Esophagus (tissue), 2 donors: ENCODE measurements at regions not wholly inside any gene's neighbourhood (a gene's known extent, or its start where the extent isn't known, plus 50 kb on each side); places are given as distances from the start of the nearest gene placed in this dataset.

ENCODE experiments used
- H3K27ac ChIP-seq, 2 donors: one replicate each; pipeline ENCODE4 v1.5.1; 2013; ENCODE audit warnings: low read depth in 2 of 2, mild to moderate bottlenecking in 2 of 2, inconsistent platforms in 1 of 2, low read length in 1 of 2, moderate library complexity in 1 of 2
- H3K27me3 ChIP-seq, 2 donors: one replicate each; pipeline ENCODE4 v1.6.1; 2013; ENCODE audit warnings: low read length in 2 of 2, control low read depth in 1 of 2, mild to moderate bottlenecking in 1 of 2; ENCODE audit not compliant: insufficient read depth in 2 of 2, control insufficient read depth in 1 of 2
- H3K36me3 ChIP-seq, 2 donors: one replicate each; pipeline ENCODE4 v1.6.1; 2013; ENCODE audit warnings: low read length in 1 of 2; ENCODE audit not compliant: control insufficient read depth in 2 of 2, insufficient read depth in 2 of 2
- H3K4me1 ChIP-seq, 2 donors: one replicate each; pipeline ENCODE4 v1.6.1; 2013; ENCODE audit warnings: low read length in 1 of 2; ENCODE audit not compliant: control insufficient read depth in 2 of 2, insufficient read depth in 2 of 2
- H3K4me3 ChIP-seq, 2 donors: one replicate each; pipeline ENCODE4 v1.5.1; 2013; ENCODE audit warnings: low read length in 2 of 2, mild to moderate bottlenecking in 2 of 2, low read depth in 1 of 2, moderate library complexity in 1 of 2
- H3K9me3 ChIP-seq, 2 donors: one replicate each; pipeline ENCODE4 v1.6.1; 2013; ENCODE audit warnings: mild to moderate bottlenecking in 2 of 2, low read depth in 1 of 2, low read length in 1 of 2, moderate library complexity in 1 of 2; ENCODE audit not compliant: control insufficient read depth in 2 of 2, insufficient read depth in 1 of 2
- WGBS, 2 donors: extraction: QIAGEN DNeasy Blood & Tissue Kit; methylation state at CpG; one replicate each; pipeline ENCODE4 v1.1.7; 2013; 5-methylcytosine and 5-hydroxymethylcytosine counted together
- donor health status: healthy with polysubstance abuse.
- donor health status: Bipolar disorder and iron deficiency.

DNA sequence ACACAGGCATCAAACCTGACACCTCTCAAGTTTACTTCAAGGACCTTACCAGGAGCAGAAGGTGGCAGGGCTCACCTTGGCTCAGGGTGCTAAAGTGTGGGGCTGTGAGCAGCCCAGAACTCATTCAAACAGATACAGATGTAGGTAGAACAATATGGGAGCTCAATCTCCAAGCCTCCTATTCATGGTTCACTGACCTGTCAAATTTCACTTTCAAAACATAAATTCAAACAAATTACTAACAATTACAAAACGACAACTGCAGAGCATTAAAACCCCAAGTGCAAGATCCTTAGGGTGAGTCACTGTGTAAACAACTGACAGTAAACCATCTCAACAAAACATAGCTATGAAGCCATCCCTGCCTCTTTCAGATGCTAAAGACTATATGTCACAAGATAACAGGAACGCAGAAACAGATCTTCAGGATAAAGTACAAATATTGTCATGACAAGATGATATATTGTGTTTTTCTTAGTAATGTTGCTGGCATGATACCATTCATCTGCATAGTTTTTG lies 303.5 kb upstream of the ANO3 start:
- Histone ChIP-seq H3K4me3 (no peak overlapping the region), H3K36me3 (no peaks in the 10 kb centered on the region), H3K27me3 (no peaks in the 10 kb centered on the region), H3K4me1 (no peaks in the 10 kb centered on the region), H3K9me3 (no peaks in the 10 kb centered on the region), H3K27ac (no peak overlapping the region)
- WGBS, 2 donors: 35 to 39% methylated on average over 2 of the region's 2 CpGs

DNA sequence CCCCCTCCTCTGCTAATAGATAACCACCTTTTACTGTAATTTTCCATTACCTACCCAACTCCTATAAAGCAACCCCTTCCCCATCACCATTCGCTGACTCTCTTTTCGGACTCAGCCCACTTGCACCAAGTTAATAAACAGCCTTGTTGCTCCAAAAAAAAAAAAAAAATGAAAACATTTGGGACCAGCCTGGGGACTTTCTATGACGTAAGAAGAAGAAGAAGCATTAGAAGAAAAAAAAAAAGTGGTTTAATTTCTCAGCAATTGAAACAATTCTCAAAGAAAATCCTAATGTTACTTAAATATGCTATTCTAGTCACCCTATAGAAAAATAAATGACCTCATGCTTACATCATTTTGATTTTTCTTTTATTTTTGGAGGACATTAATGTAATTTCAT lies 301.5 kb upstream of the ANO3 start:
- Histone ChIP-seq H3K9me3 (no peaks in the 10 kb centered on the region), H3K4me3 (no peak overlapping the region), H3K27ac (no peak overlapping the region), H3K36me3 (no peaks in the 10 kb centered on the region), H3K4me1 (no peaks in the 10 kb centered on the region), H3K27me3 (no peaks in the 10 kb centered on the region)
- WGBS, 2 donors: 81 to 82% methylated on average over 3 of the region's 3 CpGs

DNA sequence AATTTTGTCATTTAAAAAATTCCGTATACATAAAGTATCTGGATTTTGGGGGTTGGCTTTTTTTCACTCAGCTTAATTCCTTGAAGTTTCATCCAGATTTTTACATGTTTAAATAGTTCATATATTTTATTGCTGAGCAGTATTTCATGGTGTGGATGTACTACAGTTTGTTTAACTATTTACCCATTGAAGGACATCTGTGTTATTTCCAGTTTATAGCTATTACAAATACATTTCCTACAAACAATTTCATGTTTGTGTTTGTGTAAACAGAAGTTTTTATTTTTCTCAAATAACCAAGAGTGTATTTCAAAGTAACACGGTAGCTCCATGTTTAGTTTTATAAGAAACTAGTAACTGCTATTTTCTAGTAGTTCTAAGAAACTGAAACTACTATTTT lies 299.7 kb upstream of the ANO3 start:
- Histone ChIP-seq H3K4me1 (no peaks in the 10 kb centered on the region), H3K9me3 (no peaks in the 10 kb centered on the region), H3K27ac (no peak overlapping the region), H3K4me3 (no peak overlapping the region), H3K36me3 (no peaks in the 10 kb centered on the region), H3K27me3 (no peaks in the 10 kb centered on the region)
- 40 to 41% methylated on average over 2 of the region's 2 CpGs for WGBS, 2 donors

DNA sequence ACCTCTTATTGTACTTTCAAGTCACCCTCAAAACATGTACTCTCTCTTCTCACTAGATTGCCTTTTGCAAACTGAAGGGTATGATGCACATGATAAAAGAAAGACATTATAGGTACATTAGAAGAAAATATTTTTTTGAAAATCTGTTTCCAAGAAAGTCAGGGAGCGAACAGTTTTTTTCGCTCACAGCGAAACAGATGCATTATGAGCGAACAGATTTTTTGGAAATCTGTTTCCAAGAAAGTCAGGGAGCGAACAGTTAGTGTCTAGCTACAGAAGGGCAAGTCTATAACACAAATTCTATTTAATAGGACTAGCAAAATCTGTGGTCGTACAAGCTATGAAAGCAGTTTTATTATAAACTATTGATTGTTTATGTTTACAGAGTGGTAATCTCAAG lies 296.2 kb upstream of the ANO3 start:
- Histone ChIP-seq H3K36me3 (no peaks in the 10 kb centered on the region), H3K27ac (no peak overlapping the region), H3K27me3 (no peaks in the 10 kb centered on the region), H3K9me3 (no peaks in the 10 kb centered on the region), H3K4me3 (no peak overlapping the region), H3K4me1 (no peaks in the 10 kb centered on the region)
- 75 to 78% methylated on average over 6 of the region's 6 CpGs for WGBS, 2 donors

DNA sequence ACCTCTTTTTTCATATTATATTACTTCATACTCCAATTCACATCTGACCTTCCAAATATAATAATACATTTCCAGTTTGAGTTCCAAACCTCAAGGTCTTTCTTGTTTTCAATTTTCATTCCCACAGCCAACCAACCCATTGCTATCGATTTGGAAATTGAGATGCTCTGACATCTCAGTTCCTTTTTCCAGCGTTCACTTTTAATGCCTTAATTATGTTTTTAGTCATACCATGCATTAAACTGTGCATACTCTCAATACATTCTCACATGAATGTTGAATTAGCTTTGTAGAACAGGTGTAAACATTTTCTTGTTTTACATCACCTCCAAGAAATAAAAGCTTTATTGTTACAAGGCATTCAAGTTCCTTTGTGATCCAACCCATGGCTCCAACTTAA lies 294.2 kb upstream of the ANO3 start:
- 86% methylated on average over 2 of the region's 2 CpGs for WGBS, 2 donors
- Histone ChIP-seq H3K27ac (no peak overlapping the region), H3K4me1 (no peaks in the 10 kb centered on the region), H3K4me3 (no peak overlapping the region), H3K27me3 (no peaks in the 10 kb centered on the region), H3K9me3 (no peaks in the 10 kb centered on the region), H3K36me3 (no peaks in the 10 kb centered on the region)

GRCh38 chr11:26040339-26040738 lies 291.6 kb upstream of the ANO3 start:
- WGBS, 2 donors: 64% methylated on average over 3 of the region's 3 CpGs
- no peaks in the 10 kb centered on the region for H3K27me3 ChIP-seq
- no peak overlapping the region for H3K4me3 ChIP-seq
- no peaks in the 10 kb centered on the region for H3K9me3 ChIP-seq
- H3K27ac ChIP-seq: no peak overlapping the region
- H3K4me1 ChIP-seq: no peaks in the 10 kb centered on the region
- no peaks in the 10 kb centered on the region for H3K36me3 ChIP-seq

GRCh38 chr11:26042113-26042512 lies 289.8 kb upstream of the ANO3 start:
- H3K36me3 ChIP-seq: no peaks in the 10 kb centered on the region
- WGBS, 2 donors: 75 to 84% methylated on average over 7 of the region's 7 CpGs

DNA sequence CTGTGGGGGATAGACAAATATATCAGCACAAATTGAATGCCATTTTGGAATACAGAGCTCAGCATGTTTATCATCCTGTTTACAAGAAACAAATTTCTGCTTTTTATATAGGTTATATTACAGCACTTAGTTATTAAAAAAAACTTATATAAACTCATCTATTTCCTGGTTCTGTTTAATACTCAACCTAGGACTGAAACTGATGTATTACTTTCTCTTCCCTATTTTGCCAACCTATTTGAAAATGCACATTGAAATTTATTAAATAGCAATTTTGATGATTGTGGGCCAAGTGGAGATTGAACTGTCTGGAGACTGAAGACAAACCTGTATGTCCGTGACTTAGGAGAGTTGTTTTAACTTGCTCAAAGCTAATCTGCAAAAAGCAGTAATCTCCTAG lies 288.3 kb upstream of the ANO3 start:
- WGBS, 2 donors: 55 to 65% methylated on average over 1 of the region's 1 CpG
- Histone ChIP-seq H3K9me3 (no peaks in the 10 kb centered on the region), H3K4me3 (no peak overlapping the region), H3K36me3 (no peaks in the 10 kb centered on the region), H3K4me1 (no peaks in the 10 kb centered on the region), H3K27me3 (no peaks in the 10 kb centered on the region), H3K27ac (no peak overlapping the region)

More at GRCh38 chr11:26042113-26042512, 289.8 kb upstream of the ANO3 start:
- H3K9me3 ChIP-seq: no peaks in the 10 kb centered on the region
- no peaks in the 10 kb centered on the region for H3K4me1 ChIP-seq
- no peak overlapping the region for H3K27ac ChIP-seq
- H3K27me3 ChIP-seq: no peaks in the 10 kb centered on the region
- no peak overlapping the region for H3K4me3 ChIP-seq

DNA sequence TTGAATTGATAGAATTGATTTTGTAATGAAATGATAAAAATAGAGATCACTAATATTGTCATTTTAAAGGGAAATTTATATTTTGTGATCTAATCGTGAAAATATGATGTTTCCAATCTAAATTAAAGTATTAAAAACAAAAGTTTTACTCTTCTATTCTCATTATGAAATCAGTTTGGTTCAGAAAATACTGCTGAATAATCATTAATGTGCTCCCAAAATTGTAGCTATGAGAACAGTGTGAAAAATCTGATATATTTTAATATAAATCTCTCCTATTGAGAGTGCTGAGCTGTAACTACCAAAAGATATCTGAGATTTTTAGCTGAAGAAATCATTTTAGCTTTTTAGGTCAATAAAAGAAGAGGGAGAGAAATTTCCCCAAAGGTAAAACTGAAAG lies 287.5 kb upstream of the ANO3 start:
- H3K27me3 ChIP-seq: no peaks in the 10 kb centered on the region
- no peak overlapping the region for H3K4me3 ChIP-seq
- H3K9me3 ChIP-seq: no peaks in the 10 kb centered on the region
- WGBS, 2 donors: 78 to 83% methylated on average over 1 of the region's 1 CpG
- no peaks in the 10 kb centered on the region for H3K4me1 ChIP-seq
- no peak overlapping the region for H3K27ac ChIP-seq
- no peaks in the 10 kb centered on the region for H3K36me3 ChIP-seq

GRCh38 chr11:26045082-26045481 lies 286.8 kb upstream of the ANO3 start:
- H3K36me3 ChIP-seq: no peaks in the 10 kb centered on the region
- no peaks in the 10 kb centered on the region for H3K9me3 ChIP-seq
- H3K27me3 ChIP-seq: no peaks in the 10 kb centered on the region
- H3K4me3 ChIP-seq: no peak overlapping the region
- no peaks in the 10 kb centered on the region for H3K4me1 ChIP-seq
- no peak overlapping the region for H3K27ac ChIP-seq
